GM12874 (cell line): ENCODE measurements at regions not wholly inside any gene's neighbourhood (a gene's known extent, or its start where the extent isn't known, plus 50 kb on each side); places are given as distances from the start of the nearest gene placed in this dataset.

Experiments used
- TF ChIP-seq, protein P1 (sequence below): IDR thresholded peaks from 2 replicates; pipeline ENCODE4 v1.5.1; 2011; ENCODE audit warnings: low read depth, mild to moderate bottlenecking, control low read depth, low read length, moderate library complexity; ENCODE audit not compliant: insufficient read depth

DNA sequence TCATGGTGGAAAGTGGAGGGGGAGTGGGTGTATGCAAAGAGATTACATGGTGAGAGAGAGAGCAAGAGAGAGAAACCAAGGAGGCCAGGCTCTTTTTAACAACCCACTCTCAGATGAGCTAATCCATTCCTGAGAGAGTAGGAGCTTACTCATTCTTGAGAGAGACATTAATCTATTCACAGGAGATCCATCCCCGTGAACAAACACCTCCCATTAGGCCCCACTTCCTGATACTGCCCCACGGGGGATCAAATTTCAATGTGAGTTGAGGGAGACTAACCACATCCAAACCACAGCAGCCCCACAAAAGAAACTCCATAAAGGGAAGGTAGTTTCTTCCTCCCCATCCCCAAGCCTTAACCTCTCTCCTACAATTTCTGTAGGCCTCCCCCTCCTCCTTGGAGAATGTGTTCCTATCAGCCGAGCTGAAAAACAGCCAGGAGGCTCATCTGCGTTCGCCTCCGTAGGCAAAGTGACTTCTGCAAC is 450.0 kb downstream of the NPIPA7 start:
- TF ChIP-seq, protein P1, sequence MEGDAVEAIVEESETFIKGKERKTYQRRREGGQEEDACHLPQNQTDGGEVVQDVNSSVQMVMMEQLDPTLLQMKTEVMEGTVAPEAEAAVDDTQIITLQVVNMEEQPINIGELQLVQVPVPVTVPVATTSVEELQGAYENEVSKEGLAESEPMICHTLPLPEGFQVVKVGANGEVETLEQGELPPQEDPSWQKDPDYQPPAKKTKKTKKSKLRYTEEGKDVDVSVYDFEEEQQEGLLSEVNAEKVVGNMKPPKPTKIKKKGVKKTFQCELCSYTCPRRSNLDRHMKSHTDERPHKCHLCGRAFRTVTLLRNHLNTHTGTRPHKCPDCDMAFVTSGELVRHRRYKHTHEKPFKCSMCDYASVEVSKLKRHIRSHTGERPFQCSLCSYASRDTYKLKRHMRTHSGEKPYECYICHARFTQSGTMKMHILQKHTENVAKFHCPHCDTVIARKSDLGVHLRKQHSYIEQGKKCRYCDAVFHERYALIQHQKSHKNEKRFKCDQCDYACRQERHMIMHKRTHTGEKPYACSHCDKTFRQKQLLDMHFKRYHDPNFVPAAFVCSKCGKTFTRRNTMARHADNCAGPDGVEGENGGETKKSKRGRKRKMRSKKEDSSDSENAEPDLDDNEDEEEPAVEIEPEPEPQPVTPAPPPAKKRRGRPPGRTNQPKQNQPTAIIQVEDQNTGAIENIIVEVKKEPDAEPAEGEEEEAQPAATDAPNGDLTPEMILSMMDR = no peak

DNA sequence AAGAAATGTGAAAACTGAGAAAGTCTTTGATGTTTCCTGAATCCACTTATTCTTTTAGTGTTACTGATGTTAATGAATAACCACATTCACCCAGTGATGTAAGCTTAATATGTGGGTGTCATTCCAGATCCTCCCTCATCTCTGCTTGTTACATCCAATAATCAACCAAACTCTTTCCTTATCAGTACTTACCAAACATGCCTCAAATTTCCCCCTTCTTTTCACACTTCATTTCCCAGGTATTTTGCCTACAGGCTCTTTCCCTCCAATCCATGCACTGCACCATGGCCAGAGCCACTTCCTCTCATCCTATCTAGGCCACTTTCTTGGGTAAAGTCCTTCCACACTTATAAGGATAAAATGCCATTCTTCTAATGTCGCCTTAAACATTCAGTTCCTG is 451.5 kb downstream of the NPIPA7 start:
- TF ChIP-seq, protein P1 = no peak

DNA sequence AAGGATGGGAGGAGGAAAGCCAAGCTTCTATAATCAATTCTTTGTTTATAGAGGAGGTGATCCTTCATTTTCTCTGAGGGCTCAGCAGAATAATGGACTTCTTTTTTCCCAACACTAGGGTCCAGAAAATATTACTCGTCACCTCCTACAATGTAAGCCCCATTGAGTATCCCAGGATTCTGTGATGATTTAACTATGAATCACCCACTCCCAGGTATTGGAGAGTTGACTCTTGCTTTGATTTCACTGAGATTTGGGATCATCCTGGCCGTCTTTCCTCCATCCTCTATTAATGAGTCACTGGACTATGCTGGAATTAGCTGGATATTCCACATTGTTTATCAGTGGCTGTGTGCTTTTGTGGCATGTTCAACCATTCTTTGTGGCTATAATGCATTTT is 452.0 kb downstream of the NPIPA7 start:
- TF ChIP-seq, protein P1 = no peak

DNA sequence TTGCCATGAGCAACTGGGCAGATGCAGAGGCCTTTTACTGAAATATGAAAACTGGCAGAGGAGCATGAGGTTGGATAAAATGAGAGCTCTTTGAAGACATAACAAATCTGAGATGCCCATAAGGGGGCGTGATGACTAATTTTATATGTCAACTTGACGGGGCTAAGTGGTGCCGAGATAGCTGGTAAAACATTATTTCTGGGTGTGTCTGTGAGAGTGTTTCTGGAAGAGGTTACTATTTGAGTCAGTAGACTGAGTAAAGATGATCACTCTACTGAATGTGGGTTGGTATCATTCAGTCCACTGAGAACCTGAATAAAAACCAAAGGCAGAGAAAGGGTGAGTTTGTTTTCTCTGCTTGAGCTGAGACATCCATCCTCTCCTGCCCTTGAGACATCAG is 454.2 kb downstream of the NPIPA7 start:
- TF ChIP-seq, protein P1 = no peak

DNA sequence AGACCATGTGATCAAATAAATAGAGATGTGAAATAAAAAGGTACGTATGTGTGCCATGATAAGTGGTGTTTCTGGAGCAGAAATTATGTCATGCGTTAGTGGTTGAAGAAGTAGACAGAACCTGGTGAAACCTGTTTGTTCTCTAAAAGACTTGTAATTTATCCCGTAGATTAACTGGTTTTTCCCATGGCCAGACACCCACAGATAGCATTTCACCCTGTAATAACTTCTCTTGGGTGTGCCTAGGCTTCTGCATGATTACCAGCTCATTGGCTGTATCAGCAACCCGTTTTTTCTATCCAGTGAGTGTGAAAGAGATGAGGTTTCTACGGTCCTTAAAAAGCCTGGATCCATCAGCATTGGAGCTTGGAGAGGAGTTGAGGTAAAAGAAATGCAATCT is 471.3 kb downstream of the NPIPA7 start:
- TF ChIP-seq, protein P1 = no peak

DNA sequence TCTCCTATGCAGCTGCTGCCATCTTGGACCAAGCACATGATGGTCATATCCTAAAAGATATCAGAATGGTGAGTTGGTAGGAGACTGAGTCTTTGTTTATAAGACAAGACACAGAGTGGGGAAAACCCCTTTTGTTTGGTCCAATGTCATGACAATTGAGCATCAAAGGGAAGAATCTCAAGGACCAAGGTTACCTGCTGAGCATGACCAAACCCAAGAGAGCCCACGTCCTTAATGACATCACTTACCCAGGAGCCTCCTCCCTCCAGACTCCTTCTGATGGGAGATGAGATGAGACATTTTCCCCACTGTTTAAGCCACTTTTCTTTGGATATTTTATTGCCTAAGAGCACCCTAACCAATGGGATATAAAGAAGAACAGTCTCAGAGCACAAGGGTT is 478.1 kb downstream of the NPIPA7 start:
- TF ChIP-seq, protein P1 = no peak

DNA sequence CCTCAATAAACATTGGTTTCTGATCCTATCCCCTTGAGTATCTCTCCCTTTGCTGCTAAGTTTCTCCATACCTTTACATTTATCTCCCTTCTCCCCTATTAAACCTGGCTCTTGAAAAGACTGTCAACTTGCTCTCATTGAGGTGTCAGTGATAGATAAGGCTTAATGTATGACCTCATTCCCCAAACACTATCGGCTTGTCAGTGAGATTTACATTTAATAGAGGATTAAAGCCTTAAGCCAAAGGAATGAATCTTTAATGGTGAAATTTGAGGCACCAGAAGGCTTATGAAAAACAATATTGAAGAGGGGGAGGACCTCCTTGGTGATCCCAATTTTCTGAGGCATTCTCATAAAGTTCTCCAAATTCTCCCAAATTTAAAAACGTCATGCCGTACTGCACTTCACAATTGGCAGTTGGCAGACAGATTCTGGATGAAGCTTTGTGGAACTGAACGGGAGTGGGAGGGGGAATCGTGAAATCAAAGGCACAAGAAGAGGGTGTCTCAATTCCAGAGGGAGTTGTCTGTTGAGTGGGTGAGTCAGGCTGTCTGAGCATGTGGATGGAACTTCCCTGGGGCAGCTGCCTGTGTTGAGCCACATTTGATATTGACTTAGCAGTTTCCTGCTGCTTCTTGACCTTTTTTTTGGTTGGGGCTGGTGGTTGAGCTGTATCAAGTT is 478.8 kb downstream of the NPIPA7 start:
- TF ChIP-seq, protein P1 = no peak
